GM21526 (cell line): ENCODE measurements at regions not wholly inside any gene's neighbourhood (a gene's known extent, or its start where the extent isn't known, plus 50 kb on each side); places are given as distances from the start of the nearest gene placed in this dataset.
"Not testable (repeated sequence)": the region's sequence is repeated elsewhere in the genome, so short reads cannot be mapped to it uniquely, and the experiment has no call there.

Experiments used
- ATAC-seq: cut with Tn5 transposase; IDR thresholded peaks from one replicate; pipeline ENCODE4 v1.9.1; 2021; ENCODE audit warnings: moderate library complexity; ENCODE audit not compliant: unreplicated experiment, low FRiP score

DNA sequence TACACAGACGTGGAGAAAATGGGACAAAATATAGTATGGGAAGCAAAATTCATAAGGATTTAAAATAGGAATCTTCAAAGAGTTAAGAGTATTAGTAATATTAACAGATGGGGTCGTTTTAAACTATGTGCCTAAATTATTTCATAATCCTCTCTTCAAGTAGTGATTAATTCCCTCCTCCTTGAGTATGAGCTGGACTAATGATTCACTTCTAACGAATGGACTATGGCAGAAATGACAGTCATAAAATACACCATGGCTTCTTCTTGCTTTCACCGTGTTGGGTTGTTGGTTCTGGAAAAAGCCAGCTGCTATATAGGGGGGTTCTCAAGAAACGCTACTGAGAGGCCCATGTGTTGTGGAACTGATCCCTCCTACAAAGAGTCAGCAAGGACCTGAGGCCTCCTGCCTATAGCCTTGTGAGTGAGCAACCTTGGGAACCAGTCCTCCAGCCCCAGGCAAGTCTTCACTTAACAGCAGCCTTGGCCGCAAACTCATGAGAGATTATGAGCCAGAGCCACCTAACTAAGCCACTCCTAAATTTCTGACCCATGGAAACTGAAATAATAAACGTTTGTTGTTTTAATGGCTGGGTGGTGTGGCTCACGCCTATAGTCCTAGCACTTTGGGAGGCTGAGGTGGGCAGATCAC lies 64.8 kb upstream of the ABHD2 start:
- no peak for ATAC-seq

DNA sequence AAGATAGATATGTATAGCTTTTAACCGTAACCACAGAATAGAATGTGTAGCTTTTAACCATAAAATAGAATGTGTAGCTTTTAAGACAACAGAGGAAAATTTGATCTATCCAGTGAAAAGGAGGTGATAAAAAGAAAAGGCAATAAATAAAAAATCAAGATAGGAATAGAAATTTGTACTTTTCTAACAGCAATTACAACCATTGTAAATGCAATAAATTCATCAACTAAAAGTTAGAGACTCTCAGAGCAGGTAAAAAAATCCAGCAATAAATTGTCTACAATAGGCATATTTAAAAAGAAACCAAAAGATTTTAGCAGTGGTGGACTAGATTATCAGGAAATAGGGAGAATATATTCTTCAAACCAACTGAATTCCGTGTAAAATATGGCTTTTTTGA lies 63.8 kb upstream of the ABHD2 start:
- ATAC-seq: no peak

DNA sequence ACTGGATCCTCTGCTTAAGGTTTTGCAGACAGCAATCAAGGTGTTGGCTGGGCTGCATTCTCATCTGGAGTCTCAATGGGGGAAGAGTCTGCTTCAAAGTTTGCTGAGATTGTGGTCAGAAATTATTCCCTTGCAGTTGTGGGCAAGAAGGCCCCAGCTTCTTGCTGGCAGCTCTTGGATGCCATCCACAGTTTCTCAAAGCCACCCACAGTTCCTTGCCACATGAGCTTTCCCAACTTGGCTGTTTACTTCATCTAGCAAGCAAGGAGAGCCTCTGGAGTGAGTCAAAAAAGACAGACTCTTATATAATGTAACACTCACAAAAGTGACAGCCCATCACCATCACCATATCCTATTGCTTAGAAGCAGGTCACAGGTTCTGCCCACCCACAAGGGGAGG lies 62.1 kb upstream of the ABHD2 start:
- ATAC-seq: no peak

DNA sequence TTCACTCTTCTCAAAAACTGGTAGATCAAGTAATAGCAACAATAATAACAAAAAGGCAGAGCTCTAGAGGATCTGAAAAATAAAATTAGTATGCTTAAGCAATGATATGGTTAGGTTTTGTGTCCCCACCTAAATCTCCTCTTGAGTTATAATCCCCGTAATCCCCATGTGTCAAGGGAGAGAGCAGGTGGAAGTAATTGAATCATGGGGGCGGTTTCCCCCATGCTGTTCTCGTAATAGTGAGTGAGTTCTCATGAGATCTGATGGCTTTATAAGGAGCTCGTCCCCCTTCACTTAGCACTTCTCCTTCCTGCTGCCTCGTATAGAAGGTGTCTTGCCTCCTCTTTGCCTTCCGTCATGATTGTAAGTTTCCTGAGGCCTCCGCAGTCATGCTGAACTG lies 60.2 kb upstream of the ABHD2 start:
- no peak for ATAC-seq

DNA sequence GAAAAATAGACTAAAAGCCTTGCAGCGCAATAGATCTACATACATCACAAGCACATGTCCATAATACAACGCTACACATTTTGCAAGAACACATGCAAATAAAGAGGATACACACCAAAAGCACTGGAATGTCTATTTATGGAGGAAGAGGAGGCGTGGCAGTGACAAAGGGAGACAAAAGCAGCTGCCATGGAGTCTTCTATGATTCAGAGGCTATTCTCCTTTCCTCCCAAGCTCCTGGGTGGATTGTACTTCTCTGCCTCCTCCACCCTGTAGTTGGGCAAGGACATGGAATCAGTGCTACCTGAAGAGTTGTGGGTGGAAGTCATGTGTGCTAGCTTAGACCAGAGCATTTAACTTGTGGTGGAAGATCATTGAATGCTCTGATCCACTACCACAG lies 57.9 kb upstream of the ABHD2 start:
- ATAC-seq: no peak

DNA sequence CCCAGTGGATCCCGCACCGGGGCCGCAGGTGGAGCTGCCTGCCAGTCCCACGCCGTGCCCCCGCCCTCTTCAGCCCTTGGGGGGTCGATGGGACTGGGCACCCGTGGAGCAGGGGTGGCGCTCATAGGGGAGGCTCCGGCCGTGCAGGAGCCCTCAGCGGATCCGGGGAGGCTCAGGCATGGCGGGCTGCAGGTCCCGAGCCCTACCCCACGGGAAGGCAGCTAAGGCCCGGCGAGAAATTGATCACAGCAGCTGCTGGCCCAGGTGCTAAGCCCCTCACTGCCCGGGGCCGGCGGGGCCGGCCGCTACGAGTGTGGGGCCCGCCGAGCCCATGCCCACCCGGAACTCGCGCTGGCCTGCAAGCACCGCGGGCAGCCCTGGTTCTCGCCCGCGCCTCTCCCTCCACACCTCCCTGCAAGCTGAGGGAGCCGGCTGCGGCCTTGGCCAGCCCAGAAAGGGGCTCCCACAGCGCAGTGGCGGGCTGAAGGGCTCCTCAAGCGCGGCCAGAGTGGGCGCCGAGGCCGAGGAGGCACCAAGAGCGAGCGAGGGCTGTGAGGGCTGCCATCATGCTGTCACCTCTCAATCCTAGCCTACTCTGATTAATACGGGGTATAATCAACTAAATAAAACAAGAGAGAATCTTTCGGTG lies 56.5 kb upstream of the ABHD2 start:
- ATAC-seq: not testable (repeated sequence)

DNA sequence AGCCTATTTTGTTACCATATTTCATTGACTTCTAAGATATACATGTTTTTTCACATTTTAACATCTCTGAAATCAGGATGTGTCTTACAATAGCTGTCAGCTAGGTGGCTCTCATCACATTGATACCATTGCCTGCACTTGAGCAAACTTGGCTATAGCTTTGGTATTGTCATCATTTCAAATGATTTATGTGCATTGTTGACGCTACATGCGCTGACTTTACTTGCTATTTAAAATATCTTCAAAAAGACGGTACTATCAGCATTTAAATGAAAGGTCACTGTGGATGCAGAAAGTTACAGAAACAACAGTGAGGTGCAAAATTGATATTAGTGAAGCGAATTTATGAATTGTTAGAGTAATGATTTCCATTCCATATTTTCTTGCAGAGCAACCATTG lies 54.0 kb upstream of the ABHD2 start:
- no peak for ATAC-seq

DNA sequence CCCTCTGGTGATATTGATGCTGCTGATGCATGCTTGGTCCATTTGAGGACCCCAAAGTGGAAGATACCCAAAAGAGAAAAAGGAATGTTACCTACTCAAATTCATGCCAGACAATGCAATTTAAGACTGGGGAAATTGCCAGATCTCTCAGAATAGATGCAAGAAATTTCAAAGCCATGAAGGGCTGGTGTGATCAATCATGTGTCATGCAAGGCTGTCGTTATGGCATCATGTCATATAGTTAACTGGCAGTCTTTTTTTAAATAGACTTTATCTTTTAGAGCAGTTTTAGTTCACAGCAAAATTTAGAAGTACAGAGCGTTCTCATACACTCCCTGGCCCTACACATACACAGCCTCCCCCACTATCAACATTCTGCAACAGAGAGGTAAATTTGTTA lies 53.1 kb upstream of the ABHD2 start:
- no peak for ATAC-seq

DNA sequence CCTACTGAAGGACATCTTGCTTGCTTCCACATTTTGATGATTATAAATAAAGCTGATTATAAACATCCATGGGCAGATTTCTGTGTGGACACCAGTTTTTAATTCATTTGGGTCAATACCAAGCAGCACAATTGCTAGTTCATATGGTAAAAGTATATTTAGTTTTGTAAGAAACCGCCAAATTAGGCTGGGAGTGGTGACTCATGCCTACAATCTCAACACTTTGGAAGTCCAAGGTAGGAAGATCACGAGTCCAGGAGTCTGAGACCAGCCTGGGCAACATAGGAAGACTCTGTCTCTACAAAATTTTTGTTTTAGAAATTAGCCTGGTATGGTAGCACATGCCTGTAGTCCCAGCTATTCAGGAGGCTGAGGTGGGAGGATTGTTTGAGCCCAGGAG lies 52.6 kb upstream of the ABHD2 start:
- ATAC-seq: no peak

DNA sequence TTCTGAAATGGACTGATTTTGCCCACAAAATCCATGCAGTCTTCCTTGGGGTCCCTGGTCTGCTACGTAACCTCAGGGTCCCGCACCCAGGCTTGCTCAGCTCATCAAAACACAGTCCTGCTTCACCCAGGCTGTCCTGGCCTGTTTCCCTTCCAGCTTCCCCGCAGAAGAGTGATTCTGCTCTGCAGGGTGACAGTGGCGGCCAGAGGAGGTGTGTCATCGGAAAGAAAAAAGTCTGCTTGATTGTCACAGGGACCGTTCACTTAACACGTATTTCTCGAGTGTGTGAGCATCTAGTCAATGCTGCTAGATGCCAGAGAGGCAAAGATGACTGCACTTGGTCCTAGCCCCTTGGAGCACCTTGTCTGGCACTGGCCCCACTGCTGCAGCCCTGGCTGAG lies 50.1 kb upstream of the ABHD2 start:
- no peak for ATAC-seq
